CD4-positive, alpha-beta T cell treated with Interleukin-4 for 1 hour (primary cell): ENCODE measurements at regions not wholly inside any gene's neighbourhood (a gene's known extent, or its start where the extent isn't known, plus 50 kb on each side); places are given as distances from the start of the nearest gene placed in this dataset.
"Not testable (repeated sequence)": the region's sequence is repeated elsewhere in the genome, so short reads cannot be mapped to it uniquely, and the experiment has no call there.

ENCODE experiments used
- DNase-seq, 2 donors: peaks; one replicate each; pipeline ENCODE4 v3.0.0-alpha.2; 2020 to 2022

- DNase-seq, result no peak
Observed at GRCh38 chr2:144675331-144675730, 155.4 kb upstream of the ZEB2 start.

DNA sequence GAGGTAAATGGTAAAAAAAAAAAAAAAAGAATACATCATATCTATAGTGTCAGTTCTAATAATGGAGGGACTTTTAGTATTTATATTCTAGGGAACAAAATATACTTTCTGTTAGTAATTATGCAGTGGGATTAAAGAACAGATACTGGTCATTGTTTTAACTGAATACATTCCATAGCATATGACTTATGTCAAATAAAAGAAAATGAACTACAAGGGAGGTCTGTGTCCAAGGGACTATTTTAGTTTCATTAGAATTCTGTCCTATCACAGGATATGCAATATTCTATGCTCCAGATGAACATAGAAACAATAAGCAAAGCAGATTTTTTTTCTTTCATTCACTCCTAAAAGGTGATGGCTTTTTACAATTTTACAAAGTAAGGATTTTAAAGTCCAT lies 154.2 kb upstream of the ZEB2 start:
- DNase-seq, result no peak

DNA sequence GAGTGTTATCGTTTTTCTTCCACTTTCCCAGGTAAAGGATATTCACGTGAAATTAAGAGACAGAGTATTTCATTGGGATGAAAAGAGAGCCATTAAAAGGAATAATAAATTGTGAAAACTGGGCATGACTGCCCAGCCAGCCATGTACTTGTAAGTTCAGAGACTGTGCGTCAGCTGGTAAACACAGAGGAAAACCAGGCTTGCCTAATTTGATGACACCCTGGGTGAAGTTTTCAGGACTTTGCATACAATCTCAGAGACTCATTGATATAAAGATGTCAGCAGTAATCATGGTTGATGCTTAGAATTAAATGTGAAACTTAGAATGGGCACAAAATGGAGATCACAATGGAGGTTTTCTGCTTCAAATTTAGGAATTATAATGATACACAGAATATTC lies 153.5 kb upstream of the ZEB2 start:
- DNase-seq, result no peak

- peak in 1 of 2 donors; percentile 49 for DNase-seq
Observed at GRCh38 chr2:144671695-144672455, 152.0 kb upstream of the ZEB2 start.

DNA sequence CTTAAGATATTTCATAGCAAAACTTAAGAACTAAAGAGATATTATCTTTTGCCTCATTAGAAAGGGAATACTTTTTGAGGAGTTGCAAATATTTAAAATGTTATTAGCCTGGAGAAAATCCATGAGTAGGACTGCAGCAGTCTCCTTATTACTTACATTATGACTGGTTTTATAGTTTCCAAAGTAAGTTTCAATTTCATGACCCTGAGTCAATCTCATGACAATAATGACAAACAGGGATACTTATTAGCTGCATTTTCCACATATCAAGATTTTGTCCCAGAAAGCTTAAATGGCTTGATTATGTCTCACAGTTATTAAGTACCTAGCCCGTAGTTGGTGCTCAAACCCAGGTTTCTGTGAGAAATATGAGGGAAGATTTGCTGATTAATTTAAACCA lies 150.8 kb upstream of the ZEB2 start:
- DNase-seq, result no peak

GRCh38 chr2:144670080-144670479 lies 150.2 kb upstream of the ZEB2 start:
- DNase-seq, result no peak

GRCh38 chr2:144669196-144669987 lies 149.5 kb upstream of the ZEB2 start:
- no peak for DNase-seq

GRCh38 chr2:144668493-144669110 lies 148.7 kb upstream of the ZEB2 start:
- no peak for DNase-seq

GRCh38 chr2:144666032-144666431 lies 146.1 kb upstream of the ZEB2 start:
- DNase-seq, result no peak

- peak in 1 of 2 donors; percentile 8 for DNase-seq
Observed at GRCh38 chr2:144663207-144663606, 143.3 kb upstream of the ZEB2 start.

- peak; percentile 37 to 75 for DNase-seq
Observed at GRCh38 chr2:144660518-144661316, 140.8 kb upstream of the ZEB2 start.

DNA sequence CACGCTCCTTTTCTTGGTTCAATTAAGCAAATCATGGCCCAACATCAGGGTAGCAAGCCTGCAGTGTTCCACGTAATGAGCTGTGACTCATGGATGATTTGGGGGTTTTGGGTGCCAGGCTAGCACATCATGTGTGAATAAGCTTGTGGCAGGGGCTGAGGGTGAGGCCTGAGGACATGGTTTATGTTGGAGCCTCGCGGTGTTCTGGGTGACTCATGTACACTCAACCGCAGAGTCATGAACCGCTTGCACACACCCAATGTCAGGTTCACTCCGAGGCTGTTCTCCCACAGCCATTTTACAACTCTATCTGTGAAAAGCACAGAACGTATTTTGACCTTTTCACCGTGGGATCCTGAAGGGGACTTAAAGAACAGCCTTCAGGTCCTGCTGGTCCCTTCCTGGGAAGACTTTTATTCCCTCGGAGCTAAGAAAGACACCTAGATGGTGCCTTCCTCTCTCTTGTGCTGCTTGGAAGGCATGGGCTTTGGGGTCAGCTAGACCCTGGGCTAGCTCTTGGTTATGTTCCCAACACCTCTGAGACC lies 139.9 kb upstream of the ZEB2 start:
- peak; percentile 67 to 90 for DNase-seq

DNA sequence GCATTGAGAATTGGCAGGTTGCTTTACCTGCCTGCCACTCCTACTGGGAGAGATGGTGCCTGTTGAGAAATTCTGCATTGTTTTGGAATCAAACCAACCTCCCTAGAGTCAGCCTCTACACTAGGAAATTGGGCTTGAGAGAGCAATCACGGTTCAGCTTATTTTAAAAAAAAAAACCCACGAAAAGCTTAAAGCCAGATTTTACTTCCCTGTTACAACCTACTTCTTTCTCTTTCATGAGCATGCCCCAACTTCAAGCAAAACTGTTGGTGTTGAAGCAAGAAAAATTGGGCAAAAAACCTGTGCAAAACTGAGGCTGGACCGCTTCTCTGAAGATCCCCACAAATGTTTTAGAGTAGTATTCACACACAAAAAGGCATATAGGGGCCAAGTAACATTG lies 134.6 kb upstream of the ZEB2 start:
- no peak for DNase-seq

- no peak for DNase-seq
Observed at GRCh38 chr2:144650907-144651306, 131.0 kb upstream of the ZEB2 start.

DNA sequence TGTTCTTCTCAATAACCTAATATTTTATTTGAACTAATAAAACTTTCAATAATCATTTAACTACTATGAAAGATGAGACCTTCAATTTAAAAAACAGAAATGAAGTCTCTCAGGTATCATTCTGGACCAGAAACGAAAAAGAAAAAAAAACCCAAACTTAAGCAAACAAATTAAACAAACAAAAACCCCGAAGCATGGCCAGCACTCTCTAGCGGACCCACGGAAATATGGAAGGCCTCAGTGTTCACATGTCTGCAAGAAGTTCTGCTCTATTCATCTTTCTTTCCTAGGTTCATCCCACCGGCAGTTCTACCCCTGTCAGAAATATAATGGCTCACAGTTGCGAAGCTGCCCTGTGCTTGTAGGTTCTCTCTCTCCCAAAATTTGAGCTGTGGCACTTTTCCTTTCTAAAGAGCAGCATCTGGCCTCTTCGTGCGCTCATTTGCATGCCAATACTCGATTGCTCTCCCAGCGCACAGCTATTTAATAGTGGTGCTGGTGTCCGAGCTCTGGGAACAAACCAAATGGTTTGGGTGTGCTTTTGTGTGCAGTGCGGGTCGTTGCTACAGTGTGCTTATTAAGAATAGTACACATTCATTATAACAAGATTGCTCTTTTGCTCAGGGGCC lies 129.0 kb upstream of the ZEB2 start:
- no peak for DNase-seq

DNA sequence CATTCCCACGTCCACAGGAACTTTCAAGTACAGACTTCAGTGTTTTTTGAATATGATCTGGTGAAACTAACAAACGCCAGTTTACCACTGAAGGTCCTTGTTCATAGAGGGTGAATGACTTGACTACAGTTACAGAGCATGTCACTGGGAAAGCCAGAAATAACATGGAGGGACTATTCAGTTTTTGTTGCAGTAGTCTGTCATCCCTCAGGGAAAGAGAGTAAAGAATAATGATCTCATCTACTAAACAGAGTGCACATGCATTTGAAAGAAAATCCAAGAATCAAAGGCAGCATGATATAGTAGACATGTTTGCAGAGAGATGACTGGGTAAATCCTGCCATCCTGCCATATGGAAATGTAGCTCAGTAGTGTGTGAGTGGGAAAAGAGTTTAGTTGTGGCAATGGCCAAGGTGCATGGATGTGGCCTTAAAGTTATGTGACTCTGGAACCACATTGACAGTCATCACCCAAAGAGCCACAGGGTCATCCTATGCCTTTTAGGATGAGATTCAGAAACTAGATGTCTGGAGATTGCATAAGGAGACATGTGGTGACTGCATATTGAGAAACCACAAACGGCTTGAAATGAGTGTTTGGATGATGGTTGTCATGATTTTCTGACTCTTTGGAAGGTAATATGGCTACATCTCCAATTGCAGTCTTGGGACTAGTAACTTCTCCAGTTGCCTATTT lies 125.3 kb upstream of the ZEB2 start:
- DNase-seq, result no peak

GRCh38 chr2:144644549-144644948 lies 124.6 kb upstream of the ZEB2 start:
- DNase-seq, result no peak

DNA sequence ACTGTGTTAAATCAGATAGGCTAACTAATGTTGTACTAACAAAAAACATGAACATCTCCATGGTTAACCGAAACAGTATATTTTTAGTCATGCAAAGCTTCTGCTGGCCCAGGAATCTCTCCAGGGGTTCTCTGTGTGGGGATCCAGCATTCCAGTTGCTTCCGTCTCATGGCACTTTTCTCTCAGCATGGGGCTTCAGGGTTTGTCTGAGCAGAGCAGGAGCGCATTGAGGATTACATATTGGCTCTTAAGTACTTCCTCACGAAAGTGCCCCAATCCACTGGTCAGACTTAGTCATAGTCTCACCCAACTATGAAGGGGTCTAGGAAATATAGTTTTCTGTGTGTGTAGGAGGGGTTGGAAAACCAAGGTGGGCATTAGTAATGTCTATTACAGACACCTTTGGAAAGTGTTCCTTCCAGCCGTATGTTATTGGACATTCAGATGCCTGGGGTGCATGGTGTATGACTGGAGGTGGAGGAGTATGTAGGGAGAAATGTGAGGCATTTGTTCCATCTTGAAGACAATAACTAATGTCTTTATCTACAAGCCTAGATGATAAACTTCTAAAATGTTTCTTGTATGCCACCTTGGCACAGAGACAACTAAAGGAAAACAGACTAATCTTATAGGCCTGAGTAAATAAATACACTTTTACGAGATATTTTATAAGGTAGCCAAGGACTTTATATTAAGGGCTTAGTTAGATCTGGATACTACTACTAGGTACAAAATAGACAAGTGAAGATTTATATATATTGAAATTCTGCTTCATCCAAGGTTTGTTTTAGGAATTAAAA lies 123.8 kb upstream of the ZEB2 start:
- DNase-seq, result no peak

GRCh38 chr2:144642856-144643255 lies 122.9 kb upstream of the ZEB2 start:
- no peak for DNase-seq

DNA sequence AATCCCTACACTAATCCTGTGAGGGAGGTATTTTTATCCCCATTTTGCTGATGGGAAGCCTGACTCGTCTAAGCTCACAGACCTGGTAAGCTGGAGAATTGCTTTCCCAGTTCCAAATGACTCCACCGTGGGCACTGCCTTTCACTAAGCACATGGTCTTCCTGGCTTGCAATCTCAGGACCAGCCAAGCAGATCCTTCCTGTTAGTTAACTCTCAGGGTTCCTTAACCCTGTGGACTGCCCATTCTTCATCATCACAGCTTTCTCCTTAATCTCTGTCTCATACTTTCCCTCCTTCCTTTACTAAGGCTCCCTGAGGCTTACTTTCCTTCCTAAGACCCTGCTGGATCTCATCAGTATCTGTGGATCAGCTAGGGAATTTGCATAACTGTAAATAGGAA lies 122.2 kb upstream of the ZEB2 start:
- DNase-seq, result no peak

- not testable (repeated sequence) for DNase-seq
Observed at GRCh38 chr2:144638250-144638649, 118.3 kb upstream of the ZEB2 start.
